ENCODE measurements at regions not wholly inside any gene's neighbourhood (a gene's known extent, or its start where the extent isn't known, plus 50 kb on each side); places are given as distances from the start of the nearest gene placed in this dataset.
A peak's percentile ranks its signal among the peaks of the same experiment; 100 is the strongest.

DNA sequence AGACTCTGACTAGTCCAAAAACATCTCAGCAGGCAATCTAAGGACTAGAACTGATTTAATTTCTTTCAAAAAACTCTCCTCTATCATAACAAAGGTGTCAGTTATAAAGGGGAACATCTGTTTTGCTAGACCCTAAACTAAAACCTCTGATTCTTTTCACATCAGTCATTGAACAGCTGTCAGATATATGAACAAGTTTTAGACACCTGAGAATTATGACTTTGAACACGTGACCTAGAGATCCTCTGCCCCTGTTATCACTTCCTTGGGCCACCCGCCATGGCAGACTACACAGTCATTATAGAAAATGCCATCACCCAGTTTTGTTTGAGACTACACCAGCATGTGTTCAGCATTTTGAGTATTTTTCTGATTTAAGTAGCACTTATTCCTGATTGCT lies 282.3 kb upstream of the TBL1XR1 start:
- Histone ChIP-seq H3K9me3 (no peaks in the 10 kb centered on the region), H3K4me3 (no peak overlapping the region), H3K27me3 (no peaks in the 10 kb centered on the region), H3K36me3 (no peaks in the 10 kb centered on the region), H3K27ac (peak overlapping the region; percentile 69 to 75), H3K4me1 (peaks cover 0 to 25% of the 10 kb centered on the region in 2 donors)
- DNase-seq (ENCODE audit: low spot score in 2 of 2): no peak
- TF ChIP-seq, protein P1, sequence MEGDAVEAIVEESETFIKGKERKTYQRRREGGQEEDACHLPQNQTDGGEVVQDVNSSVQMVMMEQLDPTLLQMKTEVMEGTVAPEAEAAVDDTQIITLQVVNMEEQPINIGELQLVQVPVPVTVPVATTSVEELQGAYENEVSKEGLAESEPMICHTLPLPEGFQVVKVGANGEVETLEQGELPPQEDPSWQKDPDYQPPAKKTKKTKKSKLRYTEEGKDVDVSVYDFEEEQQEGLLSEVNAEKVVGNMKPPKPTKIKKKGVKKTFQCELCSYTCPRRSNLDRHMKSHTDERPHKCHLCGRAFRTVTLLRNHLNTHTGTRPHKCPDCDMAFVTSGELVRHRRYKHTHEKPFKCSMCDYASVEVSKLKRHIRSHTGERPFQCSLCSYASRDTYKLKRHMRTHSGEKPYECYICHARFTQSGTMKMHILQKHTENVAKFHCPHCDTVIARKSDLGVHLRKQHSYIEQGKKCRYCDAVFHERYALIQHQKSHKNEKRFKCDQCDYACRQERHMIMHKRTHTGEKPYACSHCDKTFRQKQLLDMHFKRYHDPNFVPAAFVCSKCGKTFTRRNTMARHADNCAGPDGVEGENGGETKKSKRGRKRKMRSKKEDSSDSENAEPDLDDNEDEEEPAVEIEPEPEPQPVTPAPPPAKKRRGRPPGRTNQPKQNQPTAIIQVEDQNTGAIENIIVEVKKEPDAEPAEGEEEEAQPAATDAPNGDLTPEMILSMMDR (IDR thresholded peaks at IDR 0.05): no peak
- intact Hi-C loops (cut with DNase I): loop anchor here (2.0 to 5.0 kb wide), 4 partner anchors 122 to 427 kb away; partner anchors contain the start of gene TBL1XR1

- TF ChIP-seq, protein P1 (IDR thresholded peaks at IDR 0.05): no peak
- H3K27me3 ChIP-seq: no peaks in the 10 kb centered on the region
- H3K4me3 ChIP-seq: no peak overlapping the region
- H3K36me3 ChIP-seq: no peaks in the 10 kb centered on the region
- no peak for DNase-seq (ENCODE audit: low spot score in 2 of 2)
- peaks cover 0 to 25% of the 10 kb centered on the region in 2 donors for H3K4me1 ChIP-seq
- intact Hi-C loops (cut with DNase I): no loop called here
- peak overlapping the region; percentile 69 to 73 for H3K27ac ChIP-seq
- peaks cover 0 to 10% of the 10 kb centered on the region in 2 donors for H3K9me3 ChIP-seq
Observed at GRCh38 chr3:177481329-177481728, 284.0 kb upstream of the TBL1XR1 start.

DNA sequence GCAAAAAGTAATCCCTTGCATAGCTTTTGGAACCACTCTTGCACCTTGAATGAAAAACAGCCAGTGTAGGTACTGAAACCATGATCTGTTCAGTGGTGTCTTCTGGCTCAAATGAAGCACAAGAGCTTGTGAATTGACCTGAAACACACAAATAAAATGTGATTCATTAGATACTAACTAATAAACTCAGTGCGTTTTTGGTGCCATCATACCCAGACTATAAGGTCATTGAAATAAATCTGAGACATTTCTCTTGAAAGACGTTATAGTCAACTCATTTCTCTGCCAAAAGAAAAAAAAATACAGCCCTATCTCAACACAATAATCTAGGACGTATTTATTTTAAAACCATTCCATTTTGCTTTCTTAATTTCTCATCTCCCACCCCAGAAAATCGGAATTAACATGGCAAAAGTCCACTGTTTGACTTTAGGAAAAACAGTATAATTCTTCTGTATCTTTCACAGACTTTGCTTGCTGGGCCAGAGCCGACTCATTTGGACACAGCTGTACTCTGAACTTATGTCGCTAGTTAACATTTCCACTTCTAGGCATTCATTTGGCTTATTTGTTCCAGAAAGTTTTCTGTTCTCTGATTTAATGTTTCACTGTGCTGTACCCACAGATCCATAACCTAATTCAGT lies 284.9 kb upstream of the TBL1XR1 start:
- Histone ChIP-seq H3K27ac (peak overlapping the region; percentile 69 to 73), H3K9me3 (peaks cover 0 to 10% of the 10 kb centered on the region in 2 donors), H3K27me3 (no peaks in the 10 kb centered on the region), H3K36me3 (no peaks in the 10 kb centered on the region), H3K4me1 (peaks cover 0 to 25% of the 10 kb centered on the region in 2 donors), H3K4me3 (no peak overlapping the region)
- intact Hi-C loops (cut with DNase I): no loop called here
- TF ChIP-seq, protein P1 (IDR thresholded peaks at IDR 0.05): no peak
- DNase-seq (ENCODE audit: low spot score in 2 of 2): no peak

- Histone ChIP-seq H3K9me3 (peaks cover 0 to 10% of the 10 kb centered on the region in 2 donors), H3K27me3 (no peaks in the 10 kb centered on the region), H3K4me1 (peaks cover 0 to 19% of the 10 kb centered on the region in 2 donors), H3K27ac (peak overlapping the region; percentile 69 to 73), H3K4me3 (no peak overlapping the region), H3K36me3 (no peaks in the 10 kb centered on the region)
- TF ChIP-seq, protein P1 (IDR thresholded peaks at IDR 0.05): peak in 1 of 3 experiments; percentile 7
- intact Hi-C loops (cut with DNase I): no loop called here
- no peak for DNase-seq (ENCODE audit: low spot score in 2 of 2)
Observed at GRCh38 chr3:177483182-177483967, 286.1 kb upstream of the TBL1XR1 start.

DNA sequence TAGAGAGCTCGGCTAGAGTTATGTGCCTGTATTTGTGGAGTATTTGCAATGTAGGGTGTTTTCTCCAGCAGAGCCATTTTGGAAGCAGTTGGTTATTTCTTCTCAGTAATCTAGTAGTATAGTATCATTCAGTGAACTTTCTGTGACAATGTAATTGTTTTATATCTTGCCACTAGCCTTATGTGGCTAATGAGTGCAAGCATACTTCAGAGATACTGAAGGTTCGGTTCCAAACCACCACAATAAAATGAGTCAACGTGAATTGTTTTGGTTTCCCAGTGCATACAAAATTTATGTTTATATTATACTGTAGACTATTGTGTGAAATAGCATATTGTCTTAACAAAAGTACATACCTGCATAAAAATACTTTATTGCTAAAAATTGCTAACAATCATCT lies 286.9 kb upstream of the TBL1XR1 start:
- H3K4me1 ChIP-seq: peaks cover 0 to 14% of the 10 kb centered on the region in 2 donors
- H3K36me3 ChIP-seq: no peaks in the 10 kb centered on the region
- no peak overlapping the region for H3K4me3 ChIP-seq
- H3K27me3 ChIP-seq: no peaks in the 10 kb centered on the region
- intact Hi-C loops (cut with DNase I): no loop called here
- peaks cover 0 to 10% of the 10 kb centered on the region in 2 donors for H3K9me3 ChIP-seq
- DNase-seq (ENCODE audit: low spot score in 2 of 2): no peak
- TF ChIP-seq, protein P1 (IDR thresholded peaks at IDR 0.05): no peak
- no peak overlapping the region for H3K27ac ChIP-seq

Data from ascending aorta (tissue), 2 donors.